ENCODE measurements at regions not wholly inside any gene's neighbourhood (a gene's known extent, or its start where the extent isn't known, plus 50 kb on each side); places are given as distances from the start of the nearest gene placed in this dataset.

DNA sequence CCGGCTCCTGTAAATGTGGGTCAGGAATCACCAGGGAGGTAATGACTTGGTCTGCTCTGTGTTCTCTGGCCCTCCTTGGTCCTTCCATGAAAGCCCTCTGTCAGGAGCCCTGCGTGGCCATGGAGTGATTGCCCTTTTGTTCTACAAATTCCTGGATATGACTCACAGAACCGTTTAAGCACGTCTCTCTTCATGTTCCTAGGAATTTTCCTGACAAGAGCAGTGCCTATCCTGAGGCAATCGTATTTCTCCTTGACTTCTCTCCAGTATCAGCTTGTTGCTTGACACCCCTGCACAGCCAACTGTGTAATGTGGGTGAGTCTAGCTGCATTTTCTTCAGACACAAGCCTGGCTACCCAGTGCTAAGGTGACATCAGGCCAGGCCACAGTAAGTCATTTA, 274.3 kb upstream of the ZNF462 start:
- Mint-ChIP-seq H3K9me3 (ENCODE audit: unreplicated experiment) (no peaks in the 10 kb centered on the region), H3K27ac (ENCODE audit: unreplicated experiment) (peak overlapping the region; percentile 6), H3K4me3 (ENCODE audit: unreplicated experiment) (no peak overlapping the region), H3K4me1 (ENCODE audit: low read depth, unreplicated experiment) (peaks cover 9% of the 10 kb centered on the region), H3K36me3 (ENCODE audit: insufficient read depth, unreplicated experiment) (no peaks in the 10 kb centered on the region), H3K27me3 (ENCODE audit: insufficient read depth, unreplicated experiment) (no peaks in the 10 kb centered on the region)
- no TSS peak for BruUV-seq (replicated peaks)
- TF ChIP-seq, protein P1, sequence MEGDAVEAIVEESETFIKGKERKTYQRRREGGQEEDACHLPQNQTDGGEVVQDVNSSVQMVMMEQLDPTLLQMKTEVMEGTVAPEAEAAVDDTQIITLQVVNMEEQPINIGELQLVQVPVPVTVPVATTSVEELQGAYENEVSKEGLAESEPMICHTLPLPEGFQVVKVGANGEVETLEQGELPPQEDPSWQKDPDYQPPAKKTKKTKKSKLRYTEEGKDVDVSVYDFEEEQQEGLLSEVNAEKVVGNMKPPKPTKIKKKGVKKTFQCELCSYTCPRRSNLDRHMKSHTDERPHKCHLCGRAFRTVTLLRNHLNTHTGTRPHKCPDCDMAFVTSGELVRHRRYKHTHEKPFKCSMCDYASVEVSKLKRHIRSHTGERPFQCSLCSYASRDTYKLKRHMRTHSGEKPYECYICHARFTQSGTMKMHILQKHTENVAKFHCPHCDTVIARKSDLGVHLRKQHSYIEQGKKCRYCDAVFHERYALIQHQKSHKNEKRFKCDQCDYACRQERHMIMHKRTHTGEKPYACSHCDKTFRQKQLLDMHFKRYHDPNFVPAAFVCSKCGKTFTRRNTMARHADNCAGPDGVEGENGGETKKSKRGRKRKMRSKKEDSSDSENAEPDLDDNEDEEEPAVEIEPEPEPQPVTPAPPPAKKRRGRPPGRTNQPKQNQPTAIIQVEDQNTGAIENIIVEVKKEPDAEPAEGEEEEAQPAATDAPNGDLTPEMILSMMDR (IDR thresholded peaks at IDR 0.05; ENCODE audit: insufficient read depth in 1 of 2, low read depth in 1 of 2, low read length in 1 of 2, severe bottlenecking in 1 of 2, unreplicated experiment in 1 of 2) = no peak
- CTCF ChIA-PET = no interaction called here
- POLR2A ChIA-PET = no interaction called here
- no peaks in the 10 kb centered on the region for H3K27me3 ChIP-seq (replicated peaks; ENCODE audit: control insufficient read depth, insufficient read depth, low read length)
- H3K4me1 ChIP-seq = 0 out of 2 replicates have a peak, but pooled peaks cover 11% of the 10 kb centered on the region
- H3K36me3 ChIP-seq (ENCODE audit: control insufficient read depth, insufficient read depth, low read length) = no peaks in the 10 kb centered on the region
- peak in 1 of 2 experiments; percentile 9 for DNase-seq
- no peaks in the 10 kb centered on the region for H3K9me3 ChIP-seq
- intact Hi-C loops (cut with micrococcal nuclease; ENCODE audit: unreplicated experiment) = no loop called here
- H3K4me3 ChIP-seq (ENCODE audit: low read depth, low read length) = no peak overlapping the region

DNA sequence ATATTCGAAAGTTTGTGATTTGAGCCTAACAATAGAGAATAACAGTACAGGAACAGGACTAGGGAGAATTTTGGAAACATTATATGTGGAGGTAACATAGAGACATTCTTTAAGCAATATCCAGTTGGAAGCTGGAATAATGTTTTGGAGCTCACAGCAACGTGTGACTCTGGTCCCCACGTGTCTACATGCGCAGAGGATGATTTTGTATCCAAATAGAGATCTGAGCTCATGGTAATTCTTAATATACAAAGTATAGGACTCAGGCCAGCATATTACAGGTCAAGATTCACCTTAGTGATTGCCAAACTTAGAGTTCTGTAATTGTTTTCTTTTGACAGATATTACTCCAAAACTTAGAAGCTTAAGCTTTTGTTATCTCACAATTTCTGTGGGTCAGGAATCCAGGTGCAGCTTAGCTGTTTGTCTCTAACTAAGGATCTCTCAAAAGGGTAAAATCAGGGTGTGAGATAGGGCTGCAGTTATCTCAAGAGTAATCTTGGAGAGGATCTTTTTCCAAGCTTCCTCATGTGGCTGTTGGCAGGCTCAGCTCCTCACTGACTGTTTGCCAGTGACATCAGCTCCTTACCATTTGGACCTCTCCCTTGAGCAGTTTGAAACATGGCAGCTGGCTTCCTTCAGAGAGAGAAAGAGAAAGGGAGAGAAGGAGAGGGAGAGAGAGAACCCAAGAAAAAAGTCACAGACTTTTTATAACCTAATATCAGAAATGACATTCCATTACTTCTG, 272.0 kb upstream of the ZNF462 start:
- POLR2A ChIA-PET = no interaction called here
- Histone ChIP-seq H3K9me3 (no peaks in the 10 kb centered on the region), H3K4me1 (0 out of 2 replicates have a peak, but pooled peaks cover 11% of the 10 kb centered on the region), H3K27me3 (replicated peaks; ENCODE audit: control insufficient read depth, insufficient read depth, low read length) (no peaks in the 10 kb centered on the region), H3K4me3 (ENCODE audit: low read depth, low read length) (no peak overlapping the region), H3K36me3 (ENCODE audit: control insufficient read depth, insufficient read depth, low read length) (no peaks in the 10 kb centered on the region)
- TF ChIP-seq, protein P1 (IDR thresholded peaks at IDR 0.05; ENCODE audit: insufficient read depth in 1 of 2, low read depth in 1 of 2, low read length in 1 of 2, severe bottlenecking in 1 of 2, unreplicated experiment in 1 of 2) = no peak
- intact Hi-C loops (cut with micrococcal nuclease; ENCODE audit: unreplicated experiment) = no loop called here
- DNase-seq = no peak
- H3K4me1 Mint-ChIP-seq (ENCODE audit: low read depth, unreplicated experiment) = peaks cover 9% of the 10 kb centered on the region
- H3K27me3 Mint-ChIP-seq (ENCODE audit: insufficient read depth, unreplicated experiment) = no peaks in the 10 kb centered on the region
- no peak overlapping the region for H3K27ac Mint-ChIP-seq (ENCODE audit: unreplicated experiment)
- no peaks in the 10 kb centered on the region for H3K9me3 Mint-ChIP-seq (ENCODE audit: unreplicated experiment)
- H3K4me3 Mint-ChIP-seq (ENCODE audit: unreplicated experiment) = no peak overlapping the region
- CTCF ChIA-PET = no interaction called here
- no TSS peak for BruUV-seq (replicated peaks)
- H3K36me3 Mint-ChIP-seq (ENCODE audit: insufficient read depth, unreplicated experiment) = no peaks in the 10 kb centered on the region

DNA sequence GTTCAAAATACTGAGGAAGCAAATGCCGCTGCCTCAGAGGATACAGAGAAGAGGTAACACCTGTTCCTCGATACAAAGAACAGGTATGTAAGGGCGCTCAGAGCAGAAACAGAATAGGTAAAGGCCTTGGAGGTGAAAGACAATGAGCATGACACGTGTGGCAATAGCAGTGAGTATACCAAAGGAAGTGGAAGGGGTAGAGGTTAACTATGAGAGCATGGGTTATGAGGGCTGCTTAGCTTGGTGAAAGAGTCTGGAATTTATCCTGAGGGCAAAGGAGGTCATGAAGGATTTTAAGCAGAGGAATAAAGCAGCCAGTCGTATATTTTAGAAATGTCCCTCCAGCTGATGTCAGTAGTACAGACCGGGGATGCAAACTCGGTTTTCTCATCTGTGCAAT, 269.8 kb upstream of the ZNF462 start:
- Histone ChIP-seq H3K9me3 (no peaks in the 10 kb centered on the region), H3K4me1 (0 out of 2 replicates have a peak, but pooled peaks cover 9% of the 10 kb centered on the region), H3K4me3 (ENCODE audit: low read depth, low read length) (no peak overlapping the region), H3K36me3 (ENCODE audit: control insufficient read depth, insufficient read depth, low read length) (no peaks in the 10 kb centered on the region), H3K27me3 (replicated peaks; ENCODE audit: control insufficient read depth, insufficient read depth, low read length) (no peaks in the 10 kb centered on the region)
- intact Hi-C loops (cut with micrococcal nuclease; ENCODE audit: unreplicated experiment) = no loop called here
- Mint-ChIP-seq H3K9me3 (ENCODE audit: unreplicated experiment) (no peaks in the 10 kb centered on the region), H3K4me3 (ENCODE audit: unreplicated experiment) (no peak overlapping the region), H3K4me1 (ENCODE audit: low read depth, unreplicated experiment) (peaks cover 7% of the 10 kb centered on the region), H3K36me3 (ENCODE audit: insufficient read depth, unreplicated experiment) (no peaks in the 10 kb centered on the region), H3K27me3 (ENCODE audit: insufficient read depth, unreplicated experiment) (no peaks in the 10 kb centered on the region), H3K27ac (ENCODE audit: unreplicated experiment) (no peak overlapping the region)
- DNase-seq = no peak
- no TSS peak for BruUV-seq (replicated peaks)
- ChIA-PET POLR2A (no interaction called here), CTCF (no interaction called here)
- TF ChIP-seq, protein P1 (IDR thresholded peaks at IDR 0.05; ENCODE audit: insufficient read depth in 1 of 2, low read depth in 1 of 2, low read length in 1 of 2, severe bottlenecking in 1 of 2, unreplicated experiment in 1 of 2) = no peak
